Lower leg skin (tissue), 4 donors: ENCODE measurements at regions not wholly inside any gene's neighbourhood (a gene's known extent, or its start where the extent isn't known, plus 50 kb on each side); places are given as distances from the start of the nearest gene placed in this dataset.

Experiments used
- DNase-seq, 2 donors: peaks; one replicate each; pipeline ENCODE4 v3.0.0-alpha.2; 2019; ENCODE audit warnings: low spot score in 2 of 2
- H3K4me3 ChIP-seq: fragments of 200-600 bp; sonication (generic); 2 replicates; pipeline ENCODE4 v1.5.1; 2017; ENCODE audit warnings: mild to moderate bottlenecking, low read depth; ENCODE audit not compliant: poor library complexity, severe bottlenecking
- CTCF ChIP-seq, 3 donors: fragments of 450-650 bp; IDR thresholded peaks; one replicate each; pipeline ENCODE4 v1.5.1; 2016; ENCODE audit warnings: antibody characterized with exemption in 3 of 3, mild to moderate bottlenecking in 3 of 3, moderate library complexity in 2 of 3
- POLR2A ChIP-seq, 2 donors: fragments of 450-650 bp; IDR thresholded peaks; one replicate each; pipeline ENCODE4 v1.6.1; 2016 to 2017; ENCODE audit warnings: antibody characterized with exemption in 2 of 2, mild to moderate bottlenecking in 1 of 2, moderate library complexity in 1 of 2
- WGBS, 2 donors: methylation state at CpG; one replicate each; pipeline ENCODE4 v1.1.5; 2018; 5-methylcytosine and 5-hydroxymethylcytosine counted together
- intact Hi-C: fragments of 100-400 bp; cut with DNase I; formaldehyde crosslinking; loops from one replicate; pipeline ENCODE4 v1.15.0; 2023; ENCODE audit warnings: low total_unique reads

GRCh38 chr12:125878483-125878882, 813.2 kb downstream of the AACS start:
- intact Hi-C loops, result no loop called here
- no peak for DNase-seq
- TF ChIP-seq CTCF (IDR thresholded peaks at IDR 0.05), result no peak
- no peak for TF ChIP-seq POLR2A (IDR thresholded peaks at IDR 0.05)
- H3K4me3 ChIP-seq, result no peak overlapping the region
- 44 to 50% methylated on average over 4 of the region's 4 CpGs for WGBS, 2 donors

GRCh38 chr12:125882141-125882540, 816.9 kb downstream of the AACS start:
- TF ChIP-seq CTCF (IDR thresholded peaks at IDR 0.05), result no peak
- 46 to 63% methylated on average over 3 of the region's 3 CpGs for WGBS, 2 donors
- H3K4me3 ChIP-seq, result no peak overlapping the region
- intact Hi-C loops, result no loop called here
- no peak for DNase-seq

- intact Hi-C loops, result no loop called here
- DNase-seq, result no peak
- no peak overlapping the region for H3K4me3 ChIP-seq
- TF ChIP-seq CTCF (IDR thresholded peaks at IDR 0.05), result no peak
- no peak for TF ChIP-seq POLR2A (IDR thresholded peaks at IDR 0.05)
Measured at GRCh38 chr12:125888921-125889320, 823.7 kb downstream of the AACS start.

GRCh38 chr12:125889742-125890141, 824.5 kb downstream of the AACS start:
- H3K4me3 ChIP-seq, result no peak overlapping the region
- DNase-seq, result no peak
- TF ChIP-seq POLR2A (IDR thresholded peaks at IDR 0.05), result no peak
- intact Hi-C loops, result no loop called here
- 56 to 61% methylated on average over 6 of the region's 6 CpGs for WGBS, 2 donors

GRCh38 chr12:125890366-125890905, 825.2 kb downstream of the AACS start:
- 66 to 68% methylated on average over 7 of the region's 7 CpGs for WGBS, 2 donors
- intact Hi-C loops, result no loop called here

GRCh38 chr12:125890971-125891370, 825.7 kb downstream of the AACS start:
- intact Hi-C loops, result no loop called here
- H3K4me3 ChIP-seq, result no peak overlapping the region
- no peak for DNase-seq
- TF ChIP-seq CTCF (IDR thresholded peaks at IDR 0.05) (no peak), POLR2A (IDR thresholded peaks at IDR 0.05) (no peak)
- WGBS, 2 donors, result 52 to 64% methylated on average over 5 of the region's 5 CpGs

More at GRCh38 chr12:125890366-125890905, 825.2 kb downstream of the AACS start:
- DNase-seq, result no peak
- TF ChIP-seq POLR2A (IDR thresholded peaks at IDR 0.05) (no peak), CTCF (IDR thresholded peaks at IDR 0.05) (no peak)
- H3K4me3 ChIP-seq, result no peak overlapping the region
